Kidney epithelial cell (primary cell): ENCODE measurements at regions not wholly inside any gene's neighbourhood (a gene's known extent, or its start where the extent isn't known, plus 50 kb on each side); places are given as distances from the start of the nearest gene placed in this dataset.
"Not testable (repeated sequence)": the region's sequence is repeated elsewhere in the genome, so short reads cannot be mapped to it uniquely, and the experiment has no call there.

ENCODE experiments used
- DNase-seq: peaks from one replicate; pipeline ENCODE4 v3.0.0-alpha.2; 2010; ENCODE audit warnings: low read depth
- H3K27me3 ChIP-seq: 2 replicates; pipeline ENCODE4 v1.6.0; 2011; ENCODE audit warnings: low read length; ENCODE audit not compliant: control insufficient read depth, insufficient read depth
- H3K36me3 ChIP-seq: 2 replicates; pipeline ENCODE4 v1.5.1; 2011; ENCODE audit warnings: low read length; ENCODE audit not compliant: control insufficient read depth, insufficient read depth
- H3K4me3 ChIP-seq: 2 replicates; pipeline ENCODE4 v1.5.1; 2011; ENCODE audit warnings: low read depth, mild to moderate bottlenecking, control low read depth, low read length
- TF ChIP-seq, protein P1 (sequence below): IDR thresholded peaks from 2 replicates; pipeline ENCODE4 v1.5.1; 2011; ENCODE audit warnings: mild to moderate bottlenecking, moderate library complexity, low read length, control low read depth, inconsistent platforms; ENCODE audit not compliant: insufficient read depth, poor library complexity, severe bottlenecking

- DNase-seq = no peak
- Histone ChIP-seq H3K27me3 (no peaks in the 10 kb centered on the region), H3K36me3 (no peaks in the 10 kb centered on the region), H3K4me3 (no peak overlapping the region)
- TF ChIP-seq, protein P1, sequence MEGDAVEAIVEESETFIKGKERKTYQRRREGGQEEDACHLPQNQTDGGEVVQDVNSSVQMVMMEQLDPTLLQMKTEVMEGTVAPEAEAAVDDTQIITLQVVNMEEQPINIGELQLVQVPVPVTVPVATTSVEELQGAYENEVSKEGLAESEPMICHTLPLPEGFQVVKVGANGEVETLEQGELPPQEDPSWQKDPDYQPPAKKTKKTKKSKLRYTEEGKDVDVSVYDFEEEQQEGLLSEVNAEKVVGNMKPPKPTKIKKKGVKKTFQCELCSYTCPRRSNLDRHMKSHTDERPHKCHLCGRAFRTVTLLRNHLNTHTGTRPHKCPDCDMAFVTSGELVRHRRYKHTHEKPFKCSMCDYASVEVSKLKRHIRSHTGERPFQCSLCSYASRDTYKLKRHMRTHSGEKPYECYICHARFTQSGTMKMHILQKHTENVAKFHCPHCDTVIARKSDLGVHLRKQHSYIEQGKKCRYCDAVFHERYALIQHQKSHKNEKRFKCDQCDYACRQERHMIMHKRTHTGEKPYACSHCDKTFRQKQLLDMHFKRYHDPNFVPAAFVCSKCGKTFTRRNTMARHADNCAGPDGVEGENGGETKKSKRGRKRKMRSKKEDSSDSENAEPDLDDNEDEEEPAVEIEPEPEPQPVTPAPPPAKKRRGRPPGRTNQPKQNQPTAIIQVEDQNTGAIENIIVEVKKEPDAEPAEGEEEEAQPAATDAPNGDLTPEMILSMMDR = no peak
Measured at GRCh38 chr4:174404677-174405076, 117.6 kb downstream of the HPGD start.

DNA sequence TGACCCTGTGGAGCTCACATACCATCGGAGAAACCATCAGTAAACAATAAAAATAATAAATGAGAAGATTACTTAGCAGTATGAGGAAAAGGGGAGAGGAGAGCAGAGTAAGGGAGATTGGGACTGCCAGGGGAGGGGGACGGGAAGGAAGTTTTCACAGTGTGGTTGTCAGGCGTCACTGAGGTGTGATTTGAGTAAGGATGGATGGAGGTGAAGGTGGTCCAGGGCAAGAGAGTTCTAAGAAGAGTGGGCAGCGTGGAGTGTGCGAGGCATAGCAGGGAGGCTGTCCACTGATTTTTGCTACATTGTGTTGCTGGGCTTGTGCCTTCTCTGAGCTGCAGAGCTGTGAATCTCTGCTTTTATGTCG is 119.1 kb downstream of the HPGD start:
- Histone ChIP-seq H3K36me3 (no peaks in the 10 kb centered on the region), H3K27me3 (no peaks in the 10 kb centered on the region), H3K4me3 (no peak overlapping the region)
- DNase-seq = no peak
- TF ChIP-seq, protein P1 = no peak

GRCh38 chr4:174402470-174403176 is 118.9 kb downstream of the CEP44 start:
- Histone ChIP-seq H3K27me3 (no peaks in the 10 kb centered on the region), H3K4me3 (no peak overlapping the region), H3K36me3 (no peaks in the 10 kb centered on the region)
- no peak for DNase-seq
- TF ChIP-seq, protein P1 = no peak

DNA sequence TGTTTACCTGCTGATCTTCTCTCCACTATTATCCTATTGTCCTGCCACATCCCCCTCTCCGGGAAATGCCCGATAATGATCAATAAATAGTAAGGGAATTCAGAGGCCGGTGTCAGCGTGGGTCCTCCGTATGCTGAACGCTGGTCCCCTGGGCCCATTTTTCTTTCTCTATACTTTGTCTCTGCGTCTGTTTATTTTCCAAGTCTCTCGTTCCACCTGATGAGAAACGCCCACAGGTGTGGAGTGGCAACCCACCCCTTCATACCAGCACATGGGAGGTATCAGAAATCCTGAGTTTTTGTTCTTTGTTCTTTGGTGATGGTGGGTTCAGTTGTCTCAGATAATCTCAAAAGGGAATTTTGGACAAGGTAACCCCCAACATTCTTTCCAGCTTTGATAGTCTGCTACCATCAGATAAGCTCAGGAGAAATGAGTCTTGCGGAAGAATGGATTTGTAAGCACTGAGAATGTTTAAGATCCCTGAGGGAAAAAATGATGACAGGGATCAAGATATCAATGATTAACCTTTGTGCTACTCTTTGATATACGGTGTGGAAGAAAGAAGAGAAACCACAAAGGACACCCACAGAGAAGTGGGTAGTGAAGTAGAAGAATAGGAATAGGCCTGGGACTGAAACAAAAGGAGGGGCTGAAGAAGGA is 117.9 kb downstream of the CEP44 start:
- peak; percentile 82 for DNase-seq
- Histone ChIP-seq H3K27me3 (no peaks in the 10 kb centered on the region), H3K36me3 (no peaks in the 10 kb centered on the region), H3K4me3 (no peak overlapping the region)
- TF ChIP-seq, protein P1 = no peak

DNA sequence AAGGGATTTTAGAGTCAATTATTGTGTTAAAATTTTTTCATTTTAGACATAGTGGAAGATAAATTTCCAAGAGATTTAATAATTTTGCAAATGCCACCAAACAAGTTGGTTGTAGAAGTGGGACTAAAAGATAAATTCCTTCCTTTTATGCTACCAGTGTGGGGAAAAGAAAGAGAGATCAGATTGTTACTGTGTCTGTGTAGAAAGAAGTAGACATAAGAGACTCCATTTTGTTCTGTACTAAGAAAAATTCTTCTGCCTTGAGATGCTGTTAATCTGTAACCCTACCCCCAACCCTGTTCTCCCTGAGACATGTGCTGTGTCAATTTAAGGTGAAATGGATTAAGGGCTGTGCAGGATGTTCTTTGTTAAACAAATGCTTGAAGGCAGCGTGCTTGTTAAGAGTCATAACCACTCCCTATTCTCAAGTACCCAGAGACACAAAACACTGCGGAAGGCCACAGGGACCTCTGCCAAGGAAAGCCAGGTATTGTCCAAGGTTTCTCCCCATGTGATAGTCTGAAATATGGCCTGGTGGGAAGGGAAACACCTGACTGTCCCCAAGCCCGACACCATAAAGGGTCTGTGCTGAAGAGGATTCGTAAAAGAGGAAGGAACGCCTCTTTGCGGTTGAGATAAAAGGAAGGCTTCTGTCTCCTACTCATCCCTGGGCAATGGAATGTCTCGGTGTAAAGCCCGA is 117.0 kb downstream of the CEP44 start:
- DNase-seq, H3K27me3 ChIP-seq, H3K4me3 ChIP-seq, H3K36me3 ChIP-seq: not testable (repeated sequence)

- no peak overlapping the region for H3K4me3 ChIP-seq
- DNase-seq = no peak
- no peaks in the 10 kb centered on the region for H3K36me3 ChIP-seq
- TF ChIP-seq, protein P1 = no peak
- H3K27me3 ChIP-seq = no peaks in the 10 kb centered on the region
Measured at GRCh38 chr4:174398728-174399127, 115.0 kb downstream of the CEP44 start.
